K562 (cell line): ENCODE measurements at regions not wholly inside any gene's neighbourhood (a gene's known extent, or its start where the extent isn't known, plus 50 kb on each side); places are given as distances from the start of the nearest gene placed in this dataset.

Source experiments
- ATAC-seq: fragments of 200-7000 bp; cut with Tn5 transposase; 3 replicates; pipeline ENCODE4 v1.9.1; 2020; ENCODE audit warnings: moderate library complexity
- BruUV-seq: library from RNA; stranded (reverse); fragments of 400-500 nt; replicated peaks from 2 replicates; lab custom pipeline; 2021; lab: Mats Ljungman, UMichigan
- CTCF ChIA-PET: fragments of 300-600 bp; formaldehyde crosslinking; extraction: SDS; loops from one replicate; lab custom pipeline; 2021; ENCODE audit warnings: low intra/inter-chr PET ratio; lab: Yijun Ruan, JAX
- POLR2A ChIA-PET: fragments of 300-600, 350-650 bp; sonication (Branson Sonifier 250); formaldehyde crosslinking; extraction: SDS; loops from one replicate; lab custom pipeline; 2021; ENCODE audit warnings: antibody characterized with exemption, inconsistent platforms; lab: Yijun Ruan, JAX
- DNase-seq, 4 experiments: peaks; one replicate each; pipeline versions ENCODE4 v3.0.0 to v3.0.0-alpha.2; 2011 to 2018; ENCODE audit warnings: low spot score in 3 of 4, mixed read lengths in 3 of 4; ENCODE audit errors: extremely low read depth in 1 of 4
- FAIRE-seq: peaks from 2 replicates; lab custom pipeline; 2011; peaks lifted over from hg19 to GRCh38; lab: Jason Lieb, UNC
- H2AFZ ChIP-seq: 2 replicates; pipeline ENCODE4 v1.6.0; 2011; ENCODE audit warnings: low read depth, low read length, control low read depth, inconsistent platforms
- H3K27ac ChIP-seq: fragments of 200-600 bp; 3 replicates; pipeline ENCODE4 v1.8.0; 2011; ENCODE audit warnings: low read depth, mild to moderate bottlenecking, control low read depth, inconsistent platforms, low read length, moderate library complexity, mixed read lengths; ENCODE audit errors: extremely low read depth
- H3K27me3 ChIP-seq, 2 experiments: fragments of 300-600 bp in 1 of 2; 2 replicates in 1 of 2; 3 replicates in 1 of 2; pipeline versions ENCODE4 v1.6.0 to v1.8.0; 2011; ENCODE audit warnings: inconsistent platforms in 2 of 2, low read length in 2 of 2, mild to moderate bottlenecking in 1 of 2, mixed read lengths in 1 of 2, moderate library complexity in 1 of 2; ENCODE audit not compliant: control insufficient read depth in 2 of 2, insufficient read depth in 2 of 2
- H3K36me3 ChIP-seq: fragments of 300-600 bp; 3 replicates; pipeline ENCODE4 v1.8.0; 2011; ENCODE audit warnings: mild to moderate bottlenecking, low read length, inconsistent platforms; ENCODE audit not compliant: control insufficient read depth, insufficient read depth
- H3K4me1 ChIP-seq, 2 experiments: fragments of 200-600 bp in 1 of 2; replicated peaks in 1 of 2; 2 replicates in 1 of 2; 3 replicates in 1 of 2; pipeline versions ENCODE4 v1.5.1 to v1.8.0; 2011; ENCODE audit warnings: inconsistent platforms in 2 of 2, low read length in 2 of 2, mild to moderate bottlenecking in 1 of 2, mixed read lengths in 1 of 2, moderate library complexity in 1 of 2; ENCODE audit not compliant: control insufficient read depth in 2 of 2, insufficient read depth in 2 of 2
- H3K4me2 ChIP-seq: 2 replicates; pipeline ENCODE4 v1.6.1; 2011; ENCODE audit warnings: low read length, control low read depth, inconsistent platforms, mixed read lengths; ENCODE audit not compliant: insufficient read depth
- H3K4me3 ChIP-seq: fragments of 200-600 bp; sonication (generic), shearing (Covaris generic); 2 replicates; pipeline ENCODE4 v1.5.1; 2016; ENCODE audit warnings: control low read depth, inconsistent platforms
- H3K79me2 ChIP-seq: fragments of 200-600 bp; 3 replicates; pipeline ENCODE4 v1.8.0; 2011; ENCODE audit warnings: low read length, inconsistent platforms; ENCODE audit not compliant: control insufficient read depth, insufficient read depth
- H3K9ac ChIP-seq, 2 experiments: 2 replicates each; pipeline versions ENCODE4 v1.6.0 to v1.6.1; 2011; ENCODE audit warnings: low read depth in 2 of 2, low read length in 2 of 2, control low read depth in 1 of 2, inconsistent platforms in 1 of 2, mild to moderate bottlenecking in 1 of 2, mixed read lengths in 1 of 2; ENCODE audit not compliant: insufficient read depth in 1 of 2
- H3K9me1 ChIP-seq: one replicate; pipeline ENCODE4 v1.6.0; 2011; ENCODE audit warnings: inconsistent platforms, mild to moderate bottlenecking, low read length, moderate library complexity; ENCODE audit not compliant: control insufficient read depth, insufficient read depth
- H3K9me3 ChIP-seq: replicated peaks from 2 replicates; pipeline ENCODE4 v1.5.1; 2011; ENCODE audit warnings: low read depth, low read length, inconsistent platforms; ENCODE audit not compliant: control insufficient read depth, insufficient read depth
- H4K20me1 ChIP-seq: replicated peaks from 2 replicates; pipeline ENCODE4 v1.6.1; 2011; ENCODE audit warnings: low read length, inconsistent platforms, mixed read lengths; ENCODE audit not compliant: control insufficient read depth, insufficient read depth
- CC2D1A ChIP-seq: fragments of 450-650 bp; IDR thresholded peaks from 2 replicates; pipeline ENCODE4 v1.6.1; 2017; ENCODE audit warnings: mild to moderate bottlenecking
- CREB5 ChIP-seq: fragments of 250-450 bp; sonication (Bioruptor Pico); IDR thresholded peaks from 2 replicates; pipeline ENCODE4 v1.5.0; 2020; ENCODE audit warnings: mild to moderate bottlenecking
- ELF2 ChIP-seq: fragments of 250-450 bp; sonication (Bioruptor Pico); IDR thresholded peaks from 2 replicates; pipeline ENCODE4 v1.5.0; 2021; ENCODE audit warnings: mild to moderate bottlenecking
- ETS2 ChIP-seq: IDR thresholded peaks from 2 replicates; pipeline ENCODE4 v1.6.1; 2016; ENCODE audit warnings: borderline replicate concordance, missing genetic modification characterization, mild to moderate bottlenecking, moderate library complexity, missing compliant biosample characterization; ENCODE audit not compliant: poor library complexity, severe bottlenecking
- GTF2B ChIP-seq: IDR thresholded peaks from 2 replicates; pipeline ENCODE4 v1.6.1; 2011; ENCODE audit not compliant: insufficient read length; ENCODE audit errors: extremely low read depth
- HMG20B ChIP-seq: fragments of 250-450 bp; sonication (Bioruptor Pico); IDR thresholded peaks from 2 replicates; pipeline ENCODE4 v1.5.0; 2021; ENCODE audit warnings: mild to moderate bottlenecking
- HMGXB4 ChIP-seq: sonication (generic); formaldehyde crosslinking; IDR thresholded peaks from 2 replicates; pipeline ENCODE4 v1.8.1; 2023; ENCODE audit warnings: mild to moderate bottlenecking, missing genetic modification reagents
- LARP7 ChIP-seq: fragments of 450-650 bp; IDR thresholded peaks from 2 replicates; pipeline ENCODE4 v1.6.1; 2016
- MNT ChIP-seq, 2 experiments: fragments of 450-650 bp; conservative IDR thresholded peaks; 2 replicates each; pipeline ENCODE4 v1.6.1; 2017; ENCODE audit warnings: mild to moderate bottlenecking in 2 of 2, moderate library complexity in 2 of 2
- MTA3 ChIP-seq: fragments of 450-650 bp; formaldehyde crosslinking; IDR thresholded peaks from 2 replicates; pipeline ENCODE4 v1.6.1; 2017; ENCODE audit warnings: mild to moderate bottlenecking, borderline replicate concordance
- NCOA1 ChIP-seq: fragments of 450-650 bp; IDR thresholded peaks from 2 replicates; pipeline ENCODE4 v1.6.1; 2016; ENCODE audit warnings: low read depth
- SAFB2 ChIP-seq: fragments of 200-400 bp; formaldehyde crosslinking; IDR thresholded peaks from 2 replicates; pipeline ENCODE4 v1.6.1; 2018; ENCODE audit warnings: borderline replicate concordance, low read length, low read depth, moderate library complexity; ENCODE audit not compliant: severe bottlenecking
- SMAD3 ChIP-seq: fragments of 450-650 bp; formaldehyde crosslinking; conservative IDR thresholded peaks from 2 replicates; pipeline ENCODE4 v1.4.0; 2020; ENCODE audit warnings: mild to moderate bottlenecking
- ZNF143 ChIP-seq: sonication (generic); formaldehyde crosslinking; IDR thresholded peaks from 2 replicates; pipeline ENCODE4 v1.9.0; 2022; ENCODE audit warnings: mild to moderate bottlenecking, missing genetic modification reagents
- ZNF766 ChIP-seq: fragments of 200-800 bp; sonication (Bioruptor generic); conservative IDR thresholded peaks from 2 replicates; pipeline ENCODE4 v1.6.1; 2016; ENCODE audit warnings: missing genetic modification characterization, missing compliant biosample characterization
- WGBS: fragments of 100-300 bp; shearing (Covaris generic); methylation state at CpG from one replicate; pipeline ENCODE4 v1.1.6; 2016; ENCODE audit warnings: low coverage, mixed read lengths; ENCODE audit not compliant: insufficient coverage; ENCODE audit errors: missing lambda C conversion rate; 5-methylcytosine and 5-hydroxymethylcytosine counted together
- in situ Hi-C: fragments of 300-500 bp; cut with MboI; formaldehyde crosslinking; loops from 4 replicates; pipeline ENCODE4 v1.15.0; 2018; ENCODE audit warnings: inconsistent platforms, mixed read lengths
- intact Hi-C: fragments of 100-400 bp; cut with micrococcal nuclease; formaldehyde crosslinking; loops from 2 replicates; pipeline ENCODE4 v1.14.2; 2022

DNA sequence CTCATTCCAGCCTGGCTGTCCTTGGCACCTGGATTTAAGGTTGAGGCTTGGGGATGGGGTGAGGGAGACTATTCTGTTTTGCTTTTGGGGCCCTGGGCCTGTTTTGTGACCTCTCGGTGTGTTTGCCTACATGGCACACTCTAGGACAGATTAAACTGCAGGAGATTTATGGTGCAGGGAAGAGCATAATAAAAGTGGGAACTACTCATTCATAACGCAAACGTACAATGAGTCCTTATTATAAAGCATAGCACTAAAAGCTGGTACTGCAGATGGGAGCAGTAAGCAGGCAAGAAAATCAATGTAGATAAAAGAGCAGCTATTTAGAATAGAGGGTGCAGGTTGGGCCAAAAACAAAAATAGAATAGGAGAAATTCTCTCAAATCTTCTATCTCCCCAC lies 238.4 kb downstream of the ACTR3 start:
- Histone ChIP-seq H3K4me3 (no peak overlapping the region), H3K79me2 (no peaks in the 10 kb centered on the region), H3K9me3 (no peaks in the 10 kb centered on the region), H3K4me1 (no peaks in the 10 kb centered on the region), H3K4me2 (no peak overlapping the region), H3K27me3 (no peaks in the 10 kb centered on the region), H3K36me3 (no peaks in the 10 kb centered on the region), H3K9me1 (no peaks in the 10 kb centered on the region), H3K27ac (no peak overlapping the region), H3K9ac (no peak overlapping the region), H2AFZ (no peak overlapping the region), H4K20me1 (no peaks in the 10 kb centered on the region)
- in situ Hi-C loops (no loop called here), intact Hi-C loops (no loop called here)
- DNase-seq (no peak), ATAC-seq (no peak), FAIRE-seq (no peak)
- no TSS peak for BruUV-seq
- WGBS, result 5% methylated on average over 3 of the region's 3 CpGs
- no peak for TF ChIP-seq ZNF143 (CRISPR knock-in tag)
- TF ChIP-seq ELF2 (CRISPR knock-in tag), result no peak
- TF ChIP-seq ZNF766 (CRISPR knock-in tag), result no peak
- TF ChIP-seq HMG20B (CRISPR knock-in tag), result no peak
- no peak for TF ChIP-seq CC2D1A
- TF ChIP-seq NCOA1, result no peak
- no peak for TF ChIP-seq MNT (conservative IDR thresholded peaks at IDR 0.05)
- no peak for TF ChIP-seq SMAD3 (CRISPR knock-in tag)
- no peak for TF ChIP-seq CREB5 (CRISPR knock-in tag)
- TF ChIP-seq GTF2B, result no peak
- no peak for TF ChIP-seq HMGXB4 (CRISPR knock-in tag)
- TF ChIP-seq ETS2 (tag), result no peak
- TF ChIP-seq SAFB2, result no peak
- TF ChIP-seq LARP7, result no peak
- no peak for TF ChIP-seq MTA3
- CTCF ChIA-PET, result no interaction called here
- POLR2A ChIA-PET, result no interaction called here
